ENCODE measurements at regions not wholly inside any gene's neighbourhood (a gene's known extent, or its start where the extent isn't known, plus 50 kb on each side); places are given as distances from the start of the nearest gene placed in this dataset.
"Not testable (repeated sequence)": the region's sequence is repeated elsewhere in the genome, so short reads cannot be mapped to it uniquely, and the experiment has no call there.

- Histone ChIP-seq H3K27ac (ENCODE audit: low read length in 2 of 2) (no peak overlapping the region), H3K36me3 (replicated peaks in 1 of 2; ENCODE audit: control extremely low read depth in 1 of 2, control insufficient read depth in 1 of 2, extremely low read depth in 1 of 2, insufficient read depth in 2 of 2, low read length in 1 of 2) (no peaks in the 10 kb centered on the region), H3K27me3 (replicated peaks in 1 of 4; ENCODE audit: control extremely low read depth in 1 of 4, control insufficient read depth in 3 of 4, insufficient read depth in 4 of 4, low read length in 3 of 4) (no peaks in the 10 kb centered on the region), H3K9ac (ENCODE audit: low read length) (no peak overlapping the region), H3K4me2 (replicated peaks; ENCODE audit: low read depth, low read length, poor library complexity, severe bottlenecking) (no peak overlapping the region), H3K79me2 (ENCODE audit: control insufficient read depth, insufficient read depth, low read length) (no peaks in the 10 kb centered on the region), H2AFZ (ENCODE audit: insufficient read depth, low read depth, low read length, poor library complexity, severe bottlenecking) (no peak overlapping the region), H4K20me1 (ENCODE audit: control insufficient read depth, insufficient read depth, low read length, poor library complexity, severe bottlenecking) (no peaks in the 10 kb centered on the region), H3K9me3 (ENCODE audit: control extremely low read depth in 1 of 3, control insufficient read depth in 2 of 3, insufficient read depth in 1 of 3, low read length in 2 of 3) (no peaks in the 10 kb centered on the region), H3K4me1 (ENCODE audit: control insufficient read depth in 2 of 2, insufficient read depth in 2 of 2, low read length in 2 of 2) (no peaks in the 10 kb centered on the region), H3K4me3 (ENCODE audit: control extremely low read depth in 1 of 5, extremely low read depth in 1 of 5, insufficient read depth in 1 of 5, low read depth in 2 of 5, low read length in 4 of 5) (no peak overlapping the region)
- POLR2A ChIA-PET, result no interaction called here
- Mint-ChIP-seq H3K27me3 (peaks cover 27% of the 10 kb centered on the region), H3K4me3 (no peak overlapping the region), H3K4me1 (no peaks in the 10 kb centered on the region), H3K9me3 (ENCODE audit: insufficient read depth) (no peaks in the 10 kb centered on the region), H3K27ac (no peak overlapping the region)
- CTCF ChIA-PET, result no interaction called here
- DNase-seq (no peak), ATAC-seq (ENCODE audit: low read depth) (no peak)
- TF ChIP-seq CTCF (IDR thresholded peaks at IDR 0.05) (no peak), EZH2 (IDR thresholded peaks at IDR 0.05; ENCODE audit: borderline replicate concordance, insufficient read depth, low read depth, low read length, poor library complexity, severe bottlenecking) (no peak)
- intact Hi-C loops (cut with micrococcal nuclease), result no loop called here
- 87% methylated on average over 2 of the region's 2 CpGs for WGBS (ENCODE audit: insufficient coverage)
Observed at GRCh38 chr6:137552809-137553208, 58.6 kb upstream of the OLIG3 start.

DNA sequence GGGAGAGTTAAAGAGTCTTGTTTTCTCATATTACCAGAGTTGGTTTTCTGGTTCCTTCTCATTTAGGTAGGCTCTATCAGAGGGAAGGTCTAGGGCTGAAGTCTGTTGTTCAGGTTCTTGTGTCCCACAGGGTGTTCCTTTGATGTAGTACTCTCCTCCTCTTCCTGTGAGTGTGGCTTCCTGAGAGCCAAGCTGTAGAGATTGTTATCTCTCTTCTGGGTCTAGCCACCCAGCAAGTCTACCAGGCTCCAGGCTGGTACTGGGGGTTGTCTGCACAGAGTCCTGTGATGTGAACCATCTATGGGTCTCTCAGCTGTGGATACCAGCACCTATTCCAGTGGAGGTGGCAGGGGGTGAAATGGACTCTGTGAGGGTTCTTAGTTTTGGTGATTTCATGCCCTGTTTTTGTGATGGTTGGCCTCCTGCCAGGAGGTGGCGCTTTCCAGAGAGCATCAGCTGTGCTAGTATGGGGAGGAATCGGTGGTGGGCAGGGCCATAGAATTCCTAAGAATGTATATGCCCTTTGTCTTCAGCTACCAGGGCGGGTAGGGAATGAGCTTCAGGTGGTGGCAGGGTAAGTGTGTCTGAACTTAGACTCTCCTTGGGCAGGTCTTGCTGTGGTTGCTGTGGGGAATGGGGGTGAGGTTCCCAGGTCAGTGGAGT, 65.5 kb upstream of the OLIG3 start:
- H2AFZ ChIP-seq (ENCODE audit: insufficient read depth, low read depth, low read length, poor library complexity, severe bottlenecking); H3K4me3 Mint-ChIP-seq; H4K20me1 ChIP-seq (ENCODE audit: control insufficient read depth, insufficient read depth, low read length, poor library complexity, severe bottlenecking); CTCF ChIA-PET; H3K9me3 Mint-ChIP-seq (ENCODE audit: insufficient read depth); H3K9ac ChIP-seq (ENCODE audit: low read length); DNase-seq; ATAC-seq (ENCODE audit: low read depth); H3K27ac ChIP-seq (ENCODE audit: low read length in 2 of 2); H3K36me3 ChIP-seq (replicated peaks in 1 of 2; ENCODE audit: control extremely low read depth in 1 of 2, control insufficient read depth in 1 of 2, extremely low read depth in 1 of 2, insufficient read depth in 2 of 2, low read length in 1 of 2); H3K4me1 ChIP-seq (ENCODE audit: control insufficient read depth in 2 of 2, insufficient read depth in 2 of 2, low read length in 2 of 2); intact Hi-C loops (cut with micrococcal nuclease); H3K4me3 ChIP-seq (ENCODE audit: control extremely low read depth in 1 of 5, extremely low read depth in 1 of 5, insufficient read depth in 1 of 5, low read depth in 2 of 5, low read length in 4 of 5); H3K79me2 ChIP-seq (ENCODE audit: control insufficient read depth, insufficient read depth, low read length); H3K9me3 ChIP-seq (ENCODE audit: control extremely low read depth in 1 of 3, control insufficient read depth in 2 of 3, insufficient read depth in 1 of 3, low read length in 2 of 3); POLR2A ChIA-PET; H3K4me2 ChIP-seq (replicated peaks; ENCODE audit: low read depth, low read length, poor library complexity, severe bottlenecking); H3K4me1 Mint-ChIP-seq: not testable (repeated sequence)
- WGBS (ENCODE audit: insufficient coverage), result 85% methylated on average over 3 of the region's 3 CpGs
- peaks cover 0 to 17% (median 2%) of the 10 kb centered on the region in 4 experiments for H3K27me3 ChIP-seq (replicated peaks in 1 of 4; ENCODE audit: control extremely low read depth in 1 of 4, control insufficient read depth in 3 of 4, insufficient read depth in 4 of 4, low read length in 3 of 4)
- Mint-ChIP-seq H3K27ac (peak overlapping the region; percentile 35), H3K27me3 (peaks cover 53% of the 10 kb centered on the region)
